H1 (cell line): ENCODE measurements at regions not wholly inside any gene's neighbourhood (a gene's known extent, or its start where the extent isn't known, plus 50 kb on each side); places are given as distances from the start of the nearest gene placed in this dataset.

Experiments used
- CHD7 ChIP-seq: fragments of 300-600 bp; sonication (generic); IDR thresholded peaks from 2 replicates; pipeline ENCODE4 v1.7.1; 2012; ENCODE audit warnings: low read length, moderate library complexity, mild to moderate bottlenecking, inconsistent platforms; ENCODE audit not compliant: insufficient replicate concordance
- CREB1 ChIP-seq: IDR thresholded peaks from 2 replicates; pipeline ENCODE4 v1.6.1; 2012; ENCODE audit warnings: inconsistent platforms
- GTF2F1 ChIP-seq: IDR thresholded peaks from 2 replicates; pipeline ENCODE4 v1.6.1; 2012; ENCODE audit warnings: low read depth, low read length, improper control_type of control experiment, borderline replicate concordance
- KDM4A ChIP-seq: IDR thresholded peaks from one replicate; pipeline ENCODE4 v1.7.1; 2012; ENCODE audit warnings: low read depth, mild to moderate bottlenecking, moderate library complexity, low read length, inconsistent platforms; ENCODE audit not compliant: severe bottlenecking
- KDM5A ChIP-seq: fragments of 200-600 bp; IDR thresholded peaks from 2 replicates; pipeline ENCODE4 v1.7.1; 2012; ENCODE audit warnings: mild to moderate bottlenecking, low read length, inconsistent platforms, mixed read lengths
- MAX ChIP-seq: IDR thresholded peaks from 2 replicates; pipeline ENCODE4 v1.6.1; 2012; ENCODE audit warnings: inconsistent platforms
- POLR2A ChIP-seq, 2 experiments: IDR thresholded peaks; 1 replicate in 1 of 2; 2 replicates in 1 of 2; pipeline ENCODE4 v1.6.1; 2011; ENCODE audit warnings: low read depth in 2 of 2, low read length in 2 of 2, mild to moderate bottlenecking in 2 of 2; ENCODE audit errors: control extremely low read depth in 1 of 2
- RNF2 ChIP-seq: fragments of 200-900, 300-1000 bp; sonication (generic); IDR thresholded peaks from 2 replicates; pipeline ENCODE4 v1.7.1; 2016; ENCODE audit warnings: borderline replicate concordance, low read depth, mild to moderate bottlenecking, antibody characterized with exemption, low read length; ENCODE audit not compliant: poor library complexity, severe bottlenecking; ENCODE audit errors: missing control alignments
- ZNF274 ChIP-seq: IDR thresholded peaks from 2 replicates; pipeline ENCODE4 v1.7.0; 2012; ENCODE audit warnings: low read length, borderline replicate concordance; ENCODE audit errors: extremely low read depth

GRCh38 chr13:40480012-40480914 lies 186.2 kb downstream of the FOXO1 start (continued):
- TF ChIP-seq CHD7 (no peak), MAX (no peak), CREB1 (no peak), ZNF274 (no peak), POLR2A (IDR thresholded peaks at IDR 0.05; ENCODE audit: control extremely low read depth in 1 of 2, low read depth in 2 of 2, low read length in 2 of 2) (no peak), KDM4A (no peak), RNF2 (no peak), GTF2F1 (no peak), KDM5A (no peak)
